CD14-positive monocyte (primary cell): ENCODE measurements at regions not wholly inside any gene's neighbourhood (a gene's known extent, or its start where the extent isn't known, plus 50 kb on each side); places are given as distances from the start of the nearest gene placed in this dataset.
"Not testable (repeated sequence)": the region's sequence is repeated elsewhere in the genome, so short reads cannot be mapped to it uniquely, and the experiment has no call there.

Source experiments
- DNase-seq, 3 donors: peaks; one replicate each; pipeline ENCODE4 v3.0.0-alpha.2; 2011 to 2022
- H2AFZ ChIP-seq: 2 replicates; pipeline ENCODE4 v1.6.0; 2012; ENCODE audit warnings: mild to moderate bottlenecking, low read depth, low read length, inconsistent platforms; ENCODE audit not compliant: insufficient read depth, poor library complexity, severe bottlenecking
- H3K27ac ChIP-seq, 2 donors: 1 replicate in 1 of 2; 2 replicates in 1 of 2; pipeline ENCODE4 v1.5.1; 2012 to 2013; ENCODE audit warnings: low read length in 2 of 2, control low read depth in 1 of 2, inconsistent platforms in 1 of 2, low read depth in 1 of 2, mild to moderate bottlenecking in 1 of 2
- H3K27me3 ChIP-seq, 2 donors: one replicate each; pipeline versions ENCODE4 v1.6.0 to v1.6.1; 2011 to 2013; ENCODE audit warnings: low read length in 2 of 2; ENCODE audit not compliant: control insufficient read depth in 2 of 2, insufficient read depth in 2 of 2
- H3K36me3 ChIP-seq, 2 donors: replicated peaks in 1 of 2; 1 replicate in 1 of 2; 2 replicates in 1 of 2; pipeline versions ENCODE4 v1.5.1 to v1.6.1; 2012 to 2013; ENCODE audit warnings: low read length in 2 of 2, control low read depth in 1 of 2, inconsistent platforms in 1 of 2, mild to moderate bottlenecking in 1 of 2; ENCODE audit not compliant: insufficient read depth in 2 of 2, control insufficient read depth in 1 of 2
- H3K4me1 ChIP-seq, 2 donors: 1 replicate in 1 of 2; 2 replicates in 1 of 2; pipeline versions ENCODE4 v1.5.1 to v1.6.1; 2012 to 2013; ENCODE audit warnings: low read length in 2 of 2, control low read depth in 1 of 2, inconsistent platforms in 1 of 2, mild to moderate bottlenecking in 1 of 2, moderate library complexity in 1 of 2; ENCODE audit not compliant: insufficient read depth in 2 of 2, control insufficient read depth in 1 of 2
- H3K4me2 ChIP-seq: replicated peaks from 2 replicates; pipeline ENCODE3; 2012; ENCODE audit warnings: low read length, moderate library complexity, mild to moderate bottlenecking; ENCODE audit not compliant: poor library complexity, severe bottlenecking; ENCODE audit errors: extremely low read depth
- H3K4me3 ChIP-seq, 3 experiments: fragments of 200-600 bp in 1 of 3; sonication (generic) in 1 of 3; replicated peaks in 1 of 3; 1 replicate in 2 of 3; 2 replicates in 1 of 3; pipeline ENCODE4 v1.5.1; 2011 to 2013; ENCODE audit warnings: low read length in 3 of 3, mild to moderate bottlenecking in 3 of 3, control low read depth in 2 of 3, low read depth in 2 of 3, inconsistent platforms in 1 of 3, moderate library complexity in 1 of 3
- H3K79me2 ChIP-seq: 2 replicates; pipeline ENCODE4 v1.6.0; 2012; ENCODE audit warnings: mild to moderate bottlenecking, control low read depth, inconsistent platforms, low read length, moderate library complexity; ENCODE audit not compliant: insufficient read depth
- H3K9ac ChIP-seq: 2 replicates; pipeline ENCODE4 v1.6.0; 2017; ENCODE audit warnings: low read length, mild to moderate bottlenecking; ENCODE audit not compliant: insufficient read depth, poor library complexity, severe bottlenecking
- H3K9me3 ChIP-seq, 2 donors: replicated peaks in 1 of 2; 1 replicate in 1 of 2; 2 replicates in 1 of 2; pipeline versions ENCODE4 v1.5.1 to v1.6.1; 2012 to 2013; ENCODE audit warnings: low read length in 2 of 2, control low read depth in 1 of 2; ENCODE audit not compliant: control insufficient read depth in 1 of 2, insufficient read depth in 1 of 2
- H4K20me1 ChIP-seq: 2 replicates; pipeline ENCODE4 v1.6.0; 2012; ENCODE audit warnings: mild to moderate bottlenecking, low read length, control low read depth, moderate library complexity; ENCODE audit not compliant: insufficient read depth
- H3K27ac Mint-ChIP-seq, 7 donors: one replicate each; pipeline ENCODE4 v1.8.0; 2020; ENCODE audit warnings: mild to moderate bottlenecking in 7 of 7, mixed read lengths in 7 of 7, moderate library complexity in 6 of 7, inconsistent platforms in 2 of 7
- H3K27me3 Mint-ChIP-seq, 3 donors: one replicate each; pipeline ENCODE4 v1.8.0; 2021 to 2022; ENCODE audit warnings: low read depth in 3 of 3, mild to moderate bottlenecking in 3 of 3, mixed read lengths in 3 of 3, moderate library complexity in 3 of 3, inconsistent platforms in 1 of 3
- H3K36me3 Mint-ChIP-seq, 2 donors: one replicate each; pipeline ENCODE4 v1.8.0; 2020; ENCODE audit warnings: mixed read lengths in 2 of 2, inconsistent platforms in 1 of 2, mild to moderate bottlenecking in 1 of 2
- H3K4me1 Mint-ChIP-seq: one replicate; pipeline ENCODE4 v1.8.0; 2020; ENCODE audit warnings: mild to moderate bottlenecking, mixed read lengths
- H3K4me3 Mint-ChIP-seq, 2 donors: one replicate each; pipeline ENCODE4 v1.8.0; 2020; ENCODE audit warnings: mild to moderate bottlenecking in 2 of 2, mixed read lengths in 2 of 2, moderate library complexity in 1 of 2
- H3K9me3 Mint-ChIP-seq, 7 donors: one replicate each; pipeline ENCODE4 v1.8.0; 2020 to 2022; ENCODE audit warnings: mixed read lengths in 7 of 7, mild to moderate bottlenecking in 6 of 7, moderate library complexity in 6 of 7, inconsistent platforms in 2 of 7
- WGBS: methylation state at CpG from one replicate; pipeline ENCODE4 v1.1.5; 2013; ENCODE audit warnings: missing lambda C conversion rate; ENCODE audit not compliant: insufficient coverage; 5-methylcytosine and 5-hydroxymethylcytosine counted together
- intact Hi-C, 2 donors: fragments of 100-400 bp; cut with micrococcal nuclease; formaldehyde crosslinking; loops; one replicate each; pipeline versions ENCODE4 v1.15.0 to v1.15.1; 2023
- TF ChIP-seq, protein P1 (sequence below): fragments of 200-600 bp; IDR thresholded peaks from one replicate; pipeline ENCODE4 v1.8.0; 2022; ENCODE audit warnings: antibody characterized with exemption, mild to moderate bottlenecking

DNA sequence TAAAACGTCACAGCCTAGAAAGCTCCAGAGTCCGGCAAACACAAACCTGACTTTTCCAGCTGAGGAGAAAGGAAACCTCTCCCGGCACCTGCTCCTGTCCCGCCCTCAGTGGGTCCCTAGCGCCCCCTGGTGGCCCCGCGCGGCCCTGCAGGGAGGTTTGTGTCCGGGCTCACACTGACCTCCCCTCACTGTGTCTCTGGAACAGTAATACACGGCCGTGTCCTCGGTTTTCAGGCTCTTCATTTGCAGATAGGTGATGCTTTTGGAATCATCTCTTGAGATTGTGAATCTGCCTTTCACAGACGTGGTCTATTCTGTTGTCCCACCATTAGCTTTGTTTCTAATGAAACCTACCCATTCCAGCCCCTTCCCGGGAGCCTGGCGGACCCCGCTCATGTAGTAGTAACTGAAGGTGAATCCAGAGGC lies 731.2 kb downstream of the TMEM121 start:
- H3K4me3 ChIP-seq, H3K36me3 Mint-ChIP-seq, H3K27ac Mint-ChIP-seq, H3K27me3 ChIP-seq, H3K4me2 ChIP-seq, H3K9me3 Mint-ChIP-seq, H3K9me3 ChIP-seq, H3K9ac ChIP-seq, H3K27ac ChIP-seq, H3K36me3 ChIP-seq, H3K4me1 ChIP-seq, H4K20me1 ChIP-seq, H3K4me3 Mint-ChIP-seq, H3K4me1 Mint-ChIP-seq, H2AFZ ChIP-seq, H3K27me3 Mint-ChIP-seq, intact Hi-C loops, H3K79me2 ChIP-seq: not testable (repeated sequence)
- WGBS = 60% methylated on average over 1 of the region's 16 CpGs
- TF ChIP-seq, protein P1, sequence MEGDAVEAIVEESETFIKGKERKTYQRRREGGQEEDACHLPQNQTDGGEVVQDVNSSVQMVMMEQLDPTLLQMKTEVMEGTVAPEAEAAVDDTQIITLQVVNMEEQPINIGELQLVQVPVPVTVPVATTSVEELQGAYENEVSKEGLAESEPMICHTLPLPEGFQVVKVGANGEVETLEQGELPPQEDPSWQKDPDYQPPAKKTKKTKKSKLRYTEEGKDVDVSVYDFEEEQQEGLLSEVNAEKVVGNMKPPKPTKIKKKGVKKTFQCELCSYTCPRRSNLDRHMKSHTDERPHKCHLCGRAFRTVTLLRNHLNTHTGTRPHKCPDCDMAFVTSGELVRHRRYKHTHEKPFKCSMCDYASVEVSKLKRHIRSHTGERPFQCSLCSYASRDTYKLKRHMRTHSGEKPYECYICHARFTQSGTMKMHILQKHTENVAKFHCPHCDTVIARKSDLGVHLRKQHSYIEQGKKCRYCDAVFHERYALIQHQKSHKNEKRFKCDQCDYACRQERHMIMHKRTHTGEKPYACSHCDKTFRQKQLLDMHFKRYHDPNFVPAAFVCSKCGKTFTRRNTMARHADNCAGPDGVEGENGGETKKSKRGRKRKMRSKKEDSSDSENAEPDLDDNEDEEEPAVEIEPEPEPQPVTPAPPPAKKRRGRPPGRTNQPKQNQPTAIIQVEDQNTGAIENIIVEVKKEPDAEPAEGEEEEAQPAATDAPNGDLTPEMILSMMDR = peak; percentile 89
- DNase-seq = peak; percentile 10 to 39 (median 15)

DNA sequence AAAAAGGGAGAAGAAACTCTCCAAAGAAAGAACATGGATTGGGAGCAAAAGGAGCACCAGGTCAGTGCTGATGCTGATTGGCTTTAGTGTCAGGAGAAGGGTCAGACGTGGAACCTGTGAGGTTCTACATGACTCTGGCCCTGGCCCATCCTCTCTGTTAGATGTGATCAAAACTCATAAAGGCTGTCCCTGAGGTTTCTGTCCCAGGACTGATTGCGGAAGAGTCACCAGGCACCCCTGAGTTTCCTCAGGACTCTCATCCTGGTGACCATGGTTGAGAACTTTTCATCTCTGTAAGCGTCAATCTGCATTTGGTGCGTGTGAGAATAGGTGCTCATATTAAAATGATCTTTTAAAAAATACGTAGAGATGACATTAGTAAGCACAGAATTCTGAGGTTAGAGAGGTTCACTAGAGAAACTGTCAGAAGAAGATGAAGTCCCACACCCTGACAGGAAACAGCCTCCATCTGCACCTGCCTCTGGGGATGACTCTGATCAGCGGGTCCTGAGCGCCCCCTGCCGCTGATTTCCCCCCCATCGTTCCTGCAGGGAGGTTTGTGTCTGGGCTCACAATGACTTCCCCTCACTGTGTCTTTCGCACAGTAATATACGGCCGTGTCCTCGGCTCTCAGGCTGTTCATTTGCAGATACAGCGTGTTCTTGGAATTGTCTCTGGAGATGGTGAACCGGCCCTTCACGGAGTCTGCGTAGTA lies 741.8 kb downstream of the TMEM121 start:
- Histone ChIP-seq H3K27ac (no peak overlapping the region), H4K20me1 (no peaks in the 10 kb centered on the region), H3K4me2 (no peak overlapping the region), H2AFZ (peak overlapping the region; percentile 20), H3K9me3 (no peaks in the 10 kb centered on the region), H3K36me3 (no peaks in the 10 kb centered on the region), H3K9ac (no peak overlapping the region), H3K4me3 (no peak overlapping the region), H3K79me2 (no peaks in the 10 kb centered on the region), H3K27me3 (no peaks in the 10 kb centered on the region), H3K4me1 (peaks cover 16 to 17% of the 10 kb centered on the region in 2 donors)
- Mint-ChIP-seq H3K4me3 (no peak overlapping the region), H3K27me3 (peaks cover 0 to 2% (median 0%) of the 10 kb centered on the region in 3 donors), H3K36me3 (no peaks in the 10 kb centered on the region), H3K4me1 (peaks cover 25% of the 10 kb centered on the region), H3K9me3 (no peaks in the 10 kb centered on the region), H3K27ac (no peak overlapping the region)
- DNase-seq = peak in 2 of 3 donors; percentile 7 to 22
- intact Hi-C loops = no loop called here
- 10% methylated on average over 9 of the region's 17 CpGs for WGBS
- TF ChIP-seq, protein P1 = peak; percentile 30
